Trophoblast cell (in vitro differentiated cells and primary cell): ENCODE measurements at regions not wholly inside any gene's neighbourhood (a gene's known extent, or its start where the extent isn't known, plus 50 kb on each side); places are given as distances from the start of the nearest gene placed in this dataset.

Experiments used
- DNase-seq, 2 donors: peaks; one replicate each; pipeline ENCODE4 v3.0.0-alpha.2; 2016
- H2AFZ ChIP-seq: 2 replicates; pipeline ENCODE4 v1.6.1; 2013; ENCODE audit warnings: low read length, moderate library complexity, mild to moderate bottlenecking; ENCODE audit not compliant: insufficient read depth, poor library complexity
- H2AK5ac ChIP-seq: 2 replicates; pipeline ENCODE4 v1.6.1; 2013; ENCODE audit warnings: mild to moderate bottlenecking, low read length
- H2BK120ac ChIP-seq: 2 replicates; pipeline ENCODE4 v1.6.1; 2013; ENCODE audit warnings: low read length, mild to moderate bottlenecking, moderate library complexity; ENCODE audit not compliant: insufficient read depth, poor library complexity
- H2BK12ac ChIP-seq: 2 replicates; pipeline ENCODE4 v1.6.1; 2013; ENCODE audit warnings: mild to moderate bottlenecking, low read length, moderate library complexity
- H2BK5ac ChIP-seq: 2 replicates; pipeline ENCODE4 v1.6.1; 2013; ENCODE audit warnings: low read length, low read depth, moderate library complexity, mild to moderate bottlenecking; ENCODE audit not compliant: poor library complexity
- H3K14ac ChIP-seq: 2 replicates; pipeline ENCODE4 v1.6.1; 2013; ENCODE audit warnings: mild to moderate bottlenecking, low read length
- H3K18ac ChIP-seq: 2 replicates; pipeline ENCODE4 v1.6.1; 2013; ENCODE audit warnings: mild to moderate bottlenecking, low read length
- H3K23ac ChIP-seq: 2 replicates; pipeline ENCODE4 v1.6.1; 2013; ENCODE audit warnings: low read length
- H3K27ac ChIP-seq: 2 replicates; pipeline ENCODE4 v1.5.1; 2013; ENCODE audit warnings: low read depth, mild to moderate bottlenecking, inconsistent platforms, low read length, moderate library complexity
- H3K27me3 ChIP-seq: 2 replicates; pipeline ENCODE4 v1.6.1; 2013; ENCODE audit warnings: inconsistent platforms, mild to moderate bottlenecking, low read length, moderate library complexity; ENCODE audit not compliant: insufficient read depth
- H3K36me3 ChIP-seq, 2 experiments: 1 replicate in 1 of 2; 2 replicates in 1 of 2; pipeline ENCODE4 v1.6.1; 2013; ENCODE audit warnings: low read length in 2 of 2, mild to moderate bottlenecking in 2 of 2, moderate library complexity in 1 of 2; ENCODE audit not compliant: insufficient read depth in 2 of 2, control insufficient read depth in 1 of 2
- H3K4ac ChIP-seq: 2 replicates; pipeline ENCODE4 v1.6.1; 2013; ENCODE audit warnings: low read depth, mild to moderate bottlenecking, low read length, moderate library complexity
- H3K4me1 ChIP-seq, 2 experiments: 1 replicate in 1 of 2; 2 replicates in 1 of 2; pipeline ENCODE4 v1.6.1; 2013; ENCODE audit warnings: low read length in 2 of 2, mild to moderate bottlenecking in 2 of 2, moderate library complexity in 1 of 2; ENCODE audit not compliant: insufficient read depth in 2 of 2, control insufficient read depth in 1 of 2
- H3K4me2 ChIP-seq: 2 replicates; pipeline ENCODE4 v1.6.1; 2013; ENCODE audit warnings: inconsistent platforms, mild to moderate bottlenecking, low read length, moderate library complexity
- H3K4me3 ChIP-seq: 2 replicates; pipeline ENCODE4 v1.5.1; 2013; ENCODE audit warnings: mild to moderate bottlenecking, low read depth, low read length, inconsistent platforms
- H3K79me1 ChIP-seq: one replicate; pipeline ENCODE4 v1.6.1; 2013; ENCODE audit warnings: low read length
- H3K79me2 ChIP-seq: 2 replicates; pipeline ENCODE4 v1.6.1; 2013; ENCODE audit warnings: low read length, mild to moderate bottlenecking; ENCODE audit not compliant: control insufficient read depth, insufficient read depth, poor library complexity
- H3K9ac ChIP-seq: 2 replicates; pipeline ENCODE4 v1.6.1; 2013; ENCODE audit warnings: mild to moderate bottlenecking, low read length
- H3K9me3 ChIP-seq: 2 replicates; pipeline ENCODE4 v1.6.1; 2013; ENCODE audit warnings: low read depth, mild to moderate bottlenecking, control low read depth, inconsistent platforms, low read length; ENCODE audit not compliant: insufficient read depth
- H4K12ac ChIP-seq: 2 replicates; pipeline ENCODE4 v1.6.1; 2013; ENCODE audit warnings: low read depth, mild to moderate bottlenecking, low read length, moderate library complexity
- H4K8ac ChIP-seq: 2 replicates; pipeline ENCODE4 v1.6.1; 2013; ENCODE audit warnings: low read depth, mild to moderate bottlenecking, low read length, moderate library complexity
- H4K91ac ChIP-seq: one replicate; pipeline ENCODE4 v1.6.1; 2013; ENCODE audit warnings: low read depth, mild to moderate bottlenecking, low read length, moderate library complexity
- WGBS: extraction: QIAGEN DNeasy Blood & Tissue Kit; methylation state at CpG from one replicate; pipeline ENCODE4 v1.1.7; 2013; ENCODE audit warnings: missing lambda C conversion rate; ENCODE audit not compliant: insufficient read length, insufficient coverage; ENCODE audit errors: extremely low coverage; 5-methylcytosine and 5-hydroxymethylcytosine counted together

DNA sequence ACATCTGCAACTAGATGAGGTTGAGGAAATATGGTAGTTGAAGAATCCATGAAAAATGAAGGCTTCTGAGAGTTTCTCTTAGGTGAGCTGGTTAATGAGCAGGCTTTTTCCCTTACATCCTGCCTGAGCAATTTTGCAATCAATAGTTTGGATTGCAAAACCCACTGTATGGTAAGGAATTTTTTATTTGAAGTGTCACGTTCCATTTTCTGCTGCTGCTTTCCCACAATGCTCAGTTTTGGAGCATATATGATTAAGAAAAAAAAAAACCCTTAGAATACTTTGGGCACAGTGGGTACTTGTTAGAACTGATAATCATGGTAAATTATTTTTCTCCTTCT lies 144.2 kb downstream of the PCSK1 start:
- no peak overlapping the region for H3K4me2 ChIP-seq
- H3K23ac ChIP-seq = no peak overlapping the region
- H3K18ac ChIP-seq = no peak overlapping the region
- no peaks in the 10 kb centered on the region for H3K9me3 ChIP-seq
- no peak overlapping the region for H2AFZ ChIP-seq
- no peak overlapping the region for H2BK120ac ChIP-seq
- no peak overlapping the region for H3K4me3 ChIP-seq
- no peak overlapping the region for H4K8ac ChIP-seq
- no peak overlapping the region for H3K4ac ChIP-seq
- no peak overlapping the region for H3K27ac ChIP-seq
- DNase-seq = peak; percentile 22 to 81
- no peaks in the 10 kb centered on the region for H3K79me1 ChIP-seq
- H3K79me2 ChIP-seq = no peaks in the 10 kb centered on the region
- no peak overlapping the region for H2BK12ac ChIP-seq
- H3K27me3 ChIP-seq = no peaks in the 10 kb centered on the region
- no peaks in the 10 kb centered on the region for H3K4me1 ChIP-seq
- no CpG with 5 or more reads among the region's 1 CpG for WGBS
- no peak overlapping the region for H2AK5ac ChIP-seq
- no peak overlapping the region for H4K91ac ChIP-seq
- no peak overlapping the region for H4K12ac ChIP-seq
- H2BK5ac ChIP-seq = no peak overlapping the region
- no peak overlapping the region for H3K9ac ChIP-seq
- H3K36me3 ChIP-seq = no peaks in the 10 kb centered on the region
- H3K14ac ChIP-seq = no peak overlapping the region

DNA sequence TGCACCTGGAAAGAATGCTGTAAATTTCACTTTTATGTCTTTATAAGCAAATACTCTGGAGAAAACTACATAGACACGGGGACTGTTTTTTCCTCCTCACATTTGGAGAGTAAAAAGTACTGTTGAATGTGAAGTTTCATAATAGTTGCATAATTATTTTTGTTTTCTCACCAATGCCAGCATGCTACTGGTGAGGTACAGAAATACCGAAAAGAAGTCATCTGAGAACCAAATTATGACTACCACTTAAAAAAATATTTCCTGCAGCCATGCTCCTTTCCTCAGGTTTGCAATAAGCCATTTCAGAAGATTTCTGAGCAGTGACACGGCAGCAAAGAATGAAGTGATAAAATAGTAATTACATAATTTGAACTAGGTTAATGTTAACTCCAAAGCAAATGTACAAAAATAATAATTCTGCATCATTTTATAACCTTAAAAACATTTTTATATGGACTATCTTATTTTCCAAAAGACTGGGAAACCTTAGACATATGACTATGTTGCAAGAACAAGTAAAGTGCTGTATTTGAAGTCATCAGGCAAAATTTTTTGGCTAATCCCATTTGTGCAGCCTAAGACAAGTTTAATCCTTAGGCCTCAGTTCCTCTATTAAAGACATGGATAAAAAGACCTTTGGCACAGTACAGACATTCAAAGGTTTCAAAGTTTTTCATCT lies 144.7 kb downstream of the PCSK1 start:
- DNase-seq = peak; percentile 44 to 92
- Histone ChIP-seq H3K79me1 (no peaks in the 10 kb centered on the region), H3K79me2 (no peaks in the 10 kb centered on the region), H2BK12ac (no peak overlapping the region), H4K12ac (no peak overlapping the region), H3K23ac (no peak overlapping the region), H4K8ac (no peak overlapping the region), H3K4ac (no peak overlapping the region), H2BK120ac (no peak overlapping the region), H3K27me3 (no peaks in the 10 kb centered on the region), H3K4me2 (no peak overlapping the region), H3K4me1 (no peaks in the 10 kb centered on the region), H3K36me3 (no peaks in the 10 kb centered on the region), H3K14ac (no peak overlapping the region), H3K9ac (no peak overlapping the region), H2AFZ (no peak overlapping the region), H2BK5ac (no peak overlapping the region), H3K9me3 (no peaks in the 10 kb centered on the region), H2AK5ac (no peak overlapping the region), H4K91ac (no peak overlapping the region), H3K18ac (no peak overlapping the region), H3K4me3 (no peak overlapping the region), H3K27ac (no peak overlapping the region)
- no CpG with 5 or more reads among the region's 3 CpGs for WGBS

DNA sequence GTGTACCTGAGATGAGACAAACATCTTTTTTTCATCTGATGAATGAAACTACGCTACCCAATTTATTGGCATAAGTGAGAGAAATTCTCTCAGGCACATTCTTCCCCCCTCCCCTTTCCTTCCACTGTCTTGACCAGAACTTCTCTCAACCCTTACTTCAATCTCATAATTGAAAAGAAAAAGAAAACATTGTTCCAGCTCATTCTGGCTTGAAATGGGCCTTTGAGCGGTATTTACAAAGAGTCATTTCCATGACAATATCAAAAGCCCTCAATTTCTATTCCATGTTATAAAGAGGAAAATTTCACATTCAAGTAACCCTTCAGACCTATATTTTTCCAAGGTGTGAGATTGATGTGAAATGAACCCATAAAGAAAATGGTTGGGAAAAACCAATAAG lies 145.9 kb downstream of the PCSK1 start:
- Histone ChIP-seq H3K4me3 (no peak overlapping the region), H3K27ac (no peak overlapping the region), H3K18ac (no peak overlapping the region), H3K9me3 (no peaks in the 10 kb centered on the region), H2BK120ac (no peak overlapping the region), H3K4me1 (no peaks in the 10 kb centered on the region), H2BK5ac (no peak overlapping the region), H3K23ac (no peak overlapping the region), H4K8ac (no peak overlapping the region), H3K4me2 (no peak overlapping the region), H4K91ac (no peak overlapping the region), H3K14ac (no peak overlapping the region), H2AFZ (no peak overlapping the region), H2BK12ac (no peak overlapping the region), H3K4ac (no peak overlapping the region), H3K27me3 (no peaks in the 10 kb centered on the region), H4K12ac (no peak overlapping the region), H3K36me3 (no peaks in the 10 kb centered on the region), H3K79me2 (no peaks in the 10 kb centered on the region), H3K79me1 (no peaks in the 10 kb centered on the region), H2AK5ac (no peak overlapping the region), H3K9ac (no peak overlapping the region)
- no peak for DNase-seq
- no CpG with 5 or more reads among the region's 2 CpGs for WGBS

GRCh38 chr5:96285823-96286222 lies 147.2 kb downstream of the PCSK1 start:
- Histone ChIP-seq H3K4me3 (no peak overlapping the region), H3K27me3 (no peaks in the 10 kb centered on the region), H3K14ac (no peak overlapping the region), H3K18ac (no peak overlapping the region), H3K79me1 (no peaks in the 10 kb centered on the region), H3K4me1 (no peaks in the 10 kb centered on the region), H2BK12ac (no peak overlapping the region), H4K91ac (no peak overlapping the region), H4K12ac (no peak overlapping the region), H2AFZ (no peak overlapping the region), H3K4ac (no peak overlapping the region), H3K4me2 (no peak overlapping the region), H3K36me3 (no peaks in the 10 kb centered on the region), H2AK5ac (no peak overlapping the region), H3K9ac (no peak overlapping the region), H3K79me2 (no peaks in the 10 kb centered on the region), H2BK5ac (no peak overlapping the region), H3K23ac (no peak overlapping the region), H3K27ac (no peak overlapping the region), H4K8ac (no peak overlapping the region), H3K9me3 (no peaks in the 10 kb centered on the region), H2BK120ac (no peak overlapping the region)
- no peak for DNase-seq
- WGBS = no CpG with 5 or more reads among the region's 1 CpG
